RKO (cell line): ENCODE measurements at regions not wholly inside any gene's neighbourhood (a gene's known extent, or its start where the extent isn't known, plus 50 kb on each side); places are given as distances from the start of the nearest gene placed in this dataset.

Source experiments
- DNase-seq: peaks from one replicate; pipeline ENCODE4 v3.0.0-alpha.2; 2016; ENCODE audit warnings: low spot score

DNA sequence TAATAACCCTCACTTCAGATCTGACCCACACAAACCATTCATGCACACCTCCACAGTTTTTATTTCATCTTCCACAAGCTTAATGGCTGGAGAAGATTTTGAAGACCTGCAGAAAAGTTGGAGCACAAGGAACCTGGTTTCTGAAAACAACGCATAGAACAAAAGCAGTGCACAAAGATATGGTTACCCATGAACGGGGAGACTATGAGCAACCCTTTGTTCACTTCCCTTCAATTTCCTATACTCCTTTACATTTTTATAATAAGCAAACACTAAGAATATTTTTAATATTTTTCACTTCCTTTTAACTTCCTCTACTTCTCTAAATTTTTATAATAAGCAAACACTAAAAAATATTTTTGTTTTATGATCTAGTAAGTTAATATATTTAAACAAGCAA lies 103.5 kb upstream of the UBE2E2 start:
- DNase-seq = no peak

DNA sequence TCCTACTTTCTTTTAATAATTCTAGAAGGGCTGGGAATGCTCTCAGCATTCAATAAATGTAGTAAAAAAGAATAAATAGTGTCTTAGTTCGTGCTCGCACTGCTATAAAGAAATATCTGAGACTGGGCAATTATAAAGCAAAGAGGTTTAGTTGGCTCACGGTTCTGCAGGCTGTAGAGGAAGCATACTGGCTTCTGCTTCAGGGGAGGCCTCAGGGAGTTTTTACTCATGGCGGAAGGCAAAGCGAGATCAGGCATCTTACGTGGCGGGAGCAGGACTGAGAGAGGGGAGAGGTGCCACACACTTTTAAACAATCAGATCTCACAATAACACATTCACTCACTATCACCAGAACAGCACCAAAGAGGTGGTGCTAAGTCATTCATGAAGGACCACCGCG lies 103.0 kb upstream of the UBE2E2 start:
- no peak for DNase-seq

DNA sequence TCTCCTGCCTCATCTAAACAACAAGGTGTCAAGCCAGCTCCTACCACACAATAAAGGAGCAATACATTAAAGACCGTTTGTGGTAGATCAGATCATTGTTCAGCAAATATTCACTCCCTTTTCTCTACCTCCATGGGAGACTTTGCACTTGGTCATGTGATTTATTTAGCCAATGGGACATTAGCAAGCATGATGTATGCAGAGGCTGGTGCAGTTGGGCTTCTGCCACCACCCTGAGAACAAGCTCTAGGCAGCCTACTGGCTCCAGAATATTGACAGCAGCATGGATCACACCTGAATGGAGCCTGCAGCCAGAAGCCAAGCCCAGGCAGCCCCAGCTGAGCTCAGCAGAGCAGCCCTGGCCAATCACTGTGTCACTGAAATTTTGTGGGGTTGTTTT lies 99.4 kb upstream of the UBE2E2 start:
- no peak for DNase-seq

DNA sequence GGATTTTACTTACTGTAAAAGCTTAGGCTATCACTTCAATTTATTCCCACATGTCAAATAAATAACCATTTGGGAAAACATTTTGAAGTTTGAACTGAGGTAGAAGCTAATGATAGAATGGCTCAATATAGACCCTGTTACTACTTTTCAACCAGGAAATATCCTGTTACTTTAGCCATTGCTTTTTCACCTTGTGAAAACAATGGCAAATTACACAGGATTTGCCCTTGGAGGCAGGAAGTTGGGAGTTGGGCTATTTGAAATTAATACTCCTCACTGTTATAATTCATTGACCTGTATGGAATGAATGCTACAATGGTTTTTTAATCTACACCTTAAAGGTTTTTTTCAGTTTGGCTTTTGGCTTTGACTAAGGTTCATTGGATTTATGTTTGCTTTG lies 98.1 kb upstream of the UBE2E2 start:
- DNase-seq = no peak

DNA sequence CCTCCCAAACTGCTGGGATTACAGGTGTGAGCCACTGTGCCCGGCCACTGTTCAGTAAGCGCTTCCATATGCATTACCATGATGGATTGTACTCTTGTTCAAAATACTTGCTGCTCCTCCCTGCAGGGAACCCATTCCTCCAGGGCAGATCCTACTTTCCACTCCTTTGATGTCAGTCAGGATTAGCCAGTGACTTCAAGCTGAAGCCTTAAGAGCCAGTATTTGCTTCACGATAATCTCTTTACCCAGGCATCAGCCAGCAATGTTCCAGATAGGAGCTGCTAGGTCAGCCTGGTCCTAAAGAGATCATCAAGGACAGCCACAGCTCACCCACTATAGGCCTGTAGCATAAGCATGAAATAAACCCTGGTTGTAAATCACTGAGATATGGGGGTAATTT lies 96.5 kb upstream of the UBE2E2 start:
- no peak for DNase-seq

DNA sequence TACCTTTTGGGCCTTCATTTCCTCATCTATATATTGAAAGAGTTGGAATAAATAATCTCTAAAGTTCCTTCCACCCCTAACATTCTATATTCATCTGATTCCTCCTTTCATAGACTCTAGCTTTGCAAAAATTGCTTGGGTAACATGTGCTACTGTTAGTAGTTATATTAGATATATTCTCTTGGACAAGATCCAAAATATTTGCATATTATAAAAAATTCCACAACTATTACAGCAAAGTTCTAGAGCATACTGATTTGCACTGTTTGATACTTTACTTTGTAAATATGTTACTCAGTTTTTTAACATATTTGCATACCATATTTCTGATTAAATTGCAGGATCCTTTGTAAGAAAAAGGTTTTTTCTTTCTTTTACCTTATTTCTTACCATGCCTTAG lies 95.9 kb upstream of the UBE2E2 start:
- DNase-seq = no peak

DNA sequence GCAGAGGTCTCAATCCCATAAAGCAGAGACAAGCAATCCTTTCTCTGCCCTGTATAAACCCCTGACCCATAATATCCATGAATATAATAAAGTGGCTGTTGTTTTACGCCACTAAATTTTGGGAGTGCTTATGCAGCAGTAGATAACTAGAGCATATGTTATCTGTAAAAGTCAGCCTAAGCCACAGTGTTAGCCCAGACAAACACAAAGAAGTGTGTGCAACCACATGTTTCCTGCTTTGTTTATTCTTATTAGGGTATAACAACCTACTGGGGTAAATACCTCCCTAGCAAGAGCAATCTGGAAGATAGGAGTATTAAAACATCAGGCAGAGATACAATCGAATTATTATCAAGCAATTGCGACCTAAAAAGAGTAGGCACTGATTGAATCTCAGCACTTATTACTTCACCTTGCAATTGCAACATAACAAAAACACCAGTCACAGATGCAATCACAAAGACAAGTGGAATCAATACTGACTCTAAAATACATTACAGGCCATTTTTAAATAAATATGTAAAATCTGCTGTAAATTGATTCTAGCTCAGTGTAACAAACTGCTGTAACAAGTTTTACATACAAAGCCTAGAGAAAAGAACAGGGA lies 94.6 kb upstream of the UBE2E2 start:
- no peak for DNase-seq

DNA sequence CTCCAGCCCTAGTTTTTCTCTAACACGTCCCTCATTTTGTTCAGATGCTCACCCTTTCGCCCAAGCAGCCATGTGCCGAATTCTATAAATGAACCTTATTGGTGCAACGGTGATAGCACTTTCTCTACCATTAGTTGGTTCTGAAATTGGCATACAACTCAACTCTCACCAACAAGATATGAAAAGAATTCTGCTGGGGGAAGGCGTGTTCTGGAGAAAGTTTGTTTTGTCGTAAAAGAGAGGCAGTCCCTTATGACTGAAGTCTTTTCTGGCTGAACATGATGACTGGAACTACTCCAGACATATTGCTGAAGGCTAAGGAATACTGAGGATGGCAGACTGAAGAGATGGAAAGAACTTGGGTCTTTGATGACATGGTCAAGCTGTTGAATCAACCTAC lies 91.8 kb upstream of the UBE2E2 start:
- no peak for DNase-seq

DNA sequence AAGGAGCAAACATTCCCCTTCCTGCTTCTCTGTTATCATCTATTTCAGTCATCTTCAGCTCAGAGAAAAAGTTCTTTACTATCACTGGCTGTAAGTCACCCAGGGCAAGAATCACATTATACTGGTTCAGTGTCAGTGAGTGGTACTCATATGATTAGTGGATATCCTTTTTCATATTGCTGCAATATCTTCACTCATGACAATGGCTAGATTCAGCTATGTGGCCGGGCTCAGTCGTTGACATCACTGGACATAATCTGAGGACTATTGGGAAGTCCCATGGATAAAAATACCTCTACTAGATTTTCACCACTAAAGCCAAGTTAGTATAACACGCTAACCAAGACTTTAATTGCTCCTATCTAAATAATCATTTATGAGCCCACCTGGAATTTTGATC lies 91.3 kb upstream of the UBE2E2 start:
- no peak for DNase-seq

DNA sequence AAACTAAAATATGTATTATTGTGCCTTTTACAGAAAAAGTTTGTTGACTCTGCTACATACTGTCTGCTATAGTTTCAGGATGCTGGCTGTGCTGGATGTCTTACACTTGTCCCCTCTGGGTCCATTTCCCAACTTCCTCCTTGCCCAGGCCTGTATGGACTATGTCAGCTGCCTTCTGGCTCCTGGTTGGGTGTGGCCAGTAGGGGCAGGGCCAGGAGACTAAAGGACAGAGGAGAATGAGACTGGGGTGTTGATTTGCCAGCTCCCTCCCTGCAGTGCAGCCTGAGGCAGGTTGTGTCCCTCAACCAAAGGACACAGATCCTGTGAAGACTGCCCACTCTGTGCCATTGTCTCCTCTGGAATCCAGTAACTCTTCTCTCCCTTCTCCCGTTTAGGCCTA lies 90.6 kb upstream of the UBE2E2 start:
- no peak for DNase-seq

DNA sequence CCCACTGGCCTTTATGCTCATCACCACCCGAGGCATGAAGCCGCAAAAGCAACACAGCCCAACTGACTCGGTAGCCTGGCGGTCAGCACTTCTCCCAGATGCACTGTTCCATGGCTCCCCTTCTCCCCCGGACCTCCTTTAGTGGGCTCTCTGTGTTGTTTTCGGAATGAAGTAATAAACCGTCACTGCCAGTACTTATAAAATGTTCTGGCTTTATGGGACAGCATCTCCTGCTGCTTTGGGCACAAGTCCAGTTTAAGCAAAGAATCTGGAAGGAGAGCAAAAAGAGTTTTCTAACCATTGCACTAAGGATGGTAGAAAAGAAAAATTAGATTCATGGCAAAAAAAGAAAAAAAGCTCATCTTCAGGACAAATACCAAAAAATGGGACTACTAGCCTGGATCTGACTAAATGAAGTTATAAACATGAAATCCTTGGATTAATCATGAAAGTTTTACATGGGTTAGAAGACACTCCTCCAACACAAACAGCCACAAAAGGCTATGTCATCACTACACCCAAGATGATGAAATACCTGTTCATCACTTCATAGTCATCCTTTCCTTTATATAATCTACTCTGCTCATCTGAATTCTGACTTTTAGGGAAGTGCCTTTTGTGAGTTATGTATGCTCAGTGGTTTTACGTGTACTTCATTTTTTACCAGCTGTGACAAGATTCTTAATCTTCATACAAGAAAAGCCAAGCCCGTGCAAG lies 89.5 kb upstream of the UBE2E2 start:
- DNase-seq = peak; percentile 23

DNA sequence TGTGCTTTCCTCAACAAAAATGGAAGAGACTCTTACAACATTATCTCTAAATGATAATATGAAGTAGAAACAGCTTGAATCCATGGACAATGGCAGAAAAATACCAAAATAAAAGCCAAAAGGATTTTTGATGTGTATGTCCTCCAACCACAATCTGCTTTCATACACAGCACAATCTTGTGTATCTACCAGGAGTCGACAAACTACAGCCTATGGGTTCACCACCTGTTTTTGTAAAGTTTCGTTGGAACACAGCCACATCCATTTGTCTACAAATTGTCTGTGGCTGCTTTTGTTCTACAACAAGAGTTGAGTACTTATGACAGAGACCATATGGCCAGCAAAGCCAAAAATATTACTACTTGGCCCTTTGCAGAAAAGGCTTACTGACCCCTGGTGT lies 88.7 kb upstream of the UBE2E2 start:
- DNase-seq = no peak

DNA sequence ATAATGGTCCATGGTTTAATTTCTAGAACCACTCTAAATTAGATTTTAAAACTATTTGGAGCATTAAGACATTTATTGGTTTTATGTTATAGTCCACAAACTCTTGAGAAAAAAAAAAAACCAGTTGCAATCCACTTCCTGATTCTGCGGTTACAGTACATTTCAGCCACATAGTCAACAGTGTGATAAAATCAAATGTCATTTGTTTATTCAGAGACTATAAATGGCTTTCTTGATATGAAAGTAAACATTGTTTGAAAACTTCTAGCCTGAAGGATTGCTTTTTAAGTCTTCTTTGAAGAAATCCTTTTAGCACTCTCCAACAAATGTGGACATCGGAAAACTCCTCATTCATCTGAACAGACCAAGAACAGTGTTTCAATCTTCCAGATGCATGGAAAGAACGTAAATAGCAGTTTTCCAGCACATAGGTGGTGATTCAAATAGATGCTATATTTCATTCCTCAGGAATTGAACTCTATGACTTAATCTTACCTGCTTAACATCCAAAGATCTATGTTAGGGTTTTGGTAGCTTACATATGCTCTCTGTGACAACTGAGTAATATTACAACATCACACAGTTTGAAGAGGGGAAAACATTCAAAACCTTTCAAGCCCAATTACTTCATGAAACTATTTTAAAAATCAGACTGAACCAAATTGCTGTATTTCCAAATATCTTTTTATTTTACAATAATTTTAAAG lies 87.8 kb upstream of the UBE2E2 start:
- DNase-seq = no peak

DNA sequence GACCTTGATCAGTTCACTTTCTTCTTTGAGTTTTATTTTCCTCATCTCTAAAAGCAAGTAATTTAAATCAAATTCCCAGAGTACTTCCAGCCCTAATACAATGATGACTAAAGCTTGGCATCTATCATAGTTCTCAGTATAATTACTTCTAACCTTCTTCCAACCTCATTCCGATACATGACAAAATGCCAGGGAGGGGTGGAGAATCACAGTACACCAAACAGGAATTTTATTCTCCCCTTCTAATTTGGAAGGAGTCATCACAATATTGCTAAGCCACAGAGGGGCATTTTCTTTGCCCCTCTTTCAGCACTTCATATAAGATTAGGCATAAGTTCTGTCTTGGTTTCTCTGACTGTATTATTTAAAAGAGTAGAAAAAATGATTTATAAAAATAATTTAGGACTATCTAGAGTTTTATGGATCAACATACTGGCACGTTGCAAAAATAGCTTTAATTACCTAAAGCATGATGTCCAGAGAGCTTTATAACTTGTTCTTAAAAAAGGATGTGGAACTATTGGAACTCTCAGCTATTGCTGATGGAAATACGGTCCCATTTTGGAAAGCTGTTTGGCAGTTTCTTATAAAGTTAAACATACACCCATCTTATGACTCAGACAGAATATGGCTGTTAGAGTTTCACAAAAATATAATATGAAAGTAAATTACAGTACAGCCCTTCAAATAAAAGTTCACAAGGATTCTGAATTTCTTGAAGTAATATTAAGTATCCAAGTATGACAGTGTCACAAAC lies 86.9 kb upstream of the UBE2E2 start:
- DNase-seq = no peak

DNA sequence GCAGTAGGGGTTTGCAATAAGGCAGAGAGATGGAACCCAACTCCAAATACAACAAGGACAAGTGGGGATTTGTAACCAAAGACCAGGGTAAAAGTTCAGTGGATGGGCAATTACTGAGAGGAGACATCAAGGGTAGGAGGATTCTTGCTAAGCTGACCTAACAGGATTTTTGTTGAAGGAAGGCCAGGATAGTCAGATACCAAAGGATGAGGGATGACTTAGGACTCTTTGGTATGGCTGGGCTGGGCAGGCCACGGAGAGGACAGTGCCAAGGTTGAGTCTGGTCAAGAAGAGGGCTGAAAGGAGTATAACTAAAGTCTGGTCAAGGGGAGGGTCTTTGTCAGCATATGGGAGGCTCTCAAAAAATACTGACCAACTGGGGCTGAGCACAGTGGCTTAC lies 85.3 kb upstream of the UBE2E2 start:
- no peak for DNase-seq

DNA sequence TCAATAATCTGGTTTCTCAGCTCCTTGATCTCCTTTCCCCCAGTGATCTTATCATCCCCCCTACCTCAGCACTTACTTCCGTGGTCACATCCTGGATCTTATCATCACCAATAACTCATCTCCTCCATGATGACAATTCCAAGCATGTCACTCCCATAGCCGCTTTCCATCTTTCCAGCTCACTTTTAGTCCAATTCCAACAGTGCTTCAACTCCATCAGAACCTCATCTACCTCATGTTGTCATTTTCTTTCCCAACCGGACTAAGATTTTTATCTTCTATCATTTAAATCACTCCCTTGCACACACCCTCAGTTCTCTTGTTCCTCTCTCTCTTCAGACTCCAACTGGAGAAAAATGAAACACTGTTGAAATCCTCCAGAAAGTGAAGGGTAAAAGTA lies 75.9 kb upstream of the UBE2E2 start:
- DNase-seq = no peak

DNA sequence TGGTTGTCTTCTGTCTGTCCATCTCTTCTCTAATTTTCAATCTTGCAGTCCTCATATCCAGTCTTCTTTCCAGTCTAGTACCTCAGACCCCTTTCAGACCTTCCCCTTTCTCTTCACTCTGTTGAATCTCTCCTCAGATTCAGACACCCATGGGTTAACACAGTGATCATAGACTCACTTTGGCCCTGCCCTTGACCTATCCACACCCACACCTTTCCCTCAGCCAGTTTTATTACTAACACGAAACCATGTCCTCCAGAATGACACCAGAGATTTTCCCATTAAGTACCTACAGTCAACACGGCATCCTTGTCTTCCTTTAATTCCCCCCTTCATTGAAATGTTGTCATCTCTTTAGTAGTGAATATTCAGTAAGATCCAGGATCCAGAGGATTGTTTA lies 74.5 kb upstream of the UBE2E2 start:
- DNase-seq = no peak

DNA sequence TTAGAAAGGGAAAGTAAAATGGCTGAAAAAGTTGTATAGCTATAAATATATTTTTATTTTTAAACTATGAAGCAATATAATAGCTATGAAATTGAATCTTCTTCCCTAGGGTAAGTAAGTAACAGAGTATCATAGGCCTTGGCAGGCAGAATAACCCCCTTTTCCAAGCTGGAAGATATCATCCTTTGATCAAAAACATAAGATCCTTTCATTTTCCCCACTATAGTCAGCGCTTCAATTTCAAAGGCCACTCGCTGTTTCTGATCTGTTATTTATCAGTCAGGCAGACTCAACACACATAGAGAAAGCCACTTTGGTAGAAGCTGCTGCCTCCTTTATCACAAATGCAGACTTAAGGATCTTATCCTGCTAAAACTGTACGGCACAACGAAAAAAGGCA lies 74.0 kb upstream of the UBE2E2 start:
- no peak for DNase-seq

DNA sequence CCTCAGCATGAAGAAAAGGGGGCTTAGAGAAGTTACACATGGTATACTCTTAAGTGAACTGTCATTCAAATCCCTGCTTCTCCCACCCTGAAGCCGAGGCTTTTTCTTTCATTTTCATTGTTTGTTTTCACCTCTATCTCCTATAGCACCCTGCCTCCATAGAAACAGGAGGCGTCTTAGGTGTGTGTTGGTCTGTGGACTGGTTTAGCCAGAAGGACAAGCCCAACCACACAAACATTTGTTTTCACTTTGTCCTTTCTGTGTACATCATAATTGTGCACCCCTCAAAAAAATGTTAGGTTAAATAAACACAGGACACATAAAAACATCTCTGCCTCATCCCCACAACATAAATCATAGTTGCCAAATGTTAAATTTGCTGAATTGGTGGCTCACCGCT lies 73.3 kb upstream of the UBE2E2 start:
- DNase-seq = no peak

DNA sequence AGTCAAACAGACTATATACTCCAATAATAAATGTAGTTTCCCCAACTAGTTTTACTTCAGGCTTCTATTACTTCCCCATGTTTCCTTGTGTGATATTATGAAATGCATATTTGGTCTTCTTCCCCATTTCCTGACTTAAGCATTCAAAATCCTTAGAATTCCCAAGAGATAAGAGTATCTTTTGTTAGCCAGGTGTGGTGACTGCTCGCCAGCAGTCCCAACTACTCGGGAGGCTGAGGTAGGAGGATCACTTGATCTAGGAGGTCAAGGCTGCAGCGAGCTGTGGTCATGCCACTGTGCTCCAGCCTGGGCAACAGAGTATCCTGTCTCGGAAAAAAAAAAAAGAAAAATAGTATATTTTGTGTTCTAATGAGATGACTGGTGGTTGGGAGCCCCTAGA lies 72.7 kb upstream of the UBE2E2 start:
- no peak for DNase-seq

DNA sequence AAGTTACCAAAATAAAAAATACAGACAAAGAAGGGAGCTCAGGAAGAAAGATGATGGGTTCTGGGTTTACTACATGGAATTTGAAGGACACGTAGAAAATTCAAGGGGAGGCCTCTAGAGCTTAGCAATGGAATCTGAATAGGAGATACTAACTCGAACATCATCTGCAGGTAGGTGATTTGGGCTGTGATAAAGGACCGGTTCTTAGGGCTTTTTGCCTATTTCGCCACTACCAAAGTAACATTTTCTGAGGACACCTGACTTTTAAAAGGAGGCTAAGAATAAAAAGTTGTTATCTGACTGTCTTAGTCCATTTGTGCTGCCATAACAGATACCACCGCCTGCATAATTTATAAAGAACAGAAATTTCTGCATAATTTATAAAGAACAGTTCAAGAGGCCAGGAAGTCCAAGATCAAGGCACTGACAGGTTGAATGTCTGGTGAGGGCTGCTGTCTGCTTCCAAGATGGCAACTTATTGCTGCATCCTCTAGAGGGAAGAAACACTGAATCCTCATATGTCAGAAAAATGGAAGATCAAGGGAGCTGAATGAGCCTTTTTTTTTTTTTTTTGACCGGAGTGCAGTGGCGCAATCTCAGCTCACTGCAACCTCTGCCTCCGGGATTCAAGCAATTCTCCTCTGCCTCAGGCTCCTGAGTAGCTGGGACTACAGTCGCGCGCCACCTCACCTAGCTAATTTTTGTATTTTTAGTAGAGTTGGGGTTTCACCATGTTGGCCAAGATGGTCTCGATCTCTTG lies 67.9 kb upstream of the UBE2E2 start:
- DNase-seq = no peak

DNA sequence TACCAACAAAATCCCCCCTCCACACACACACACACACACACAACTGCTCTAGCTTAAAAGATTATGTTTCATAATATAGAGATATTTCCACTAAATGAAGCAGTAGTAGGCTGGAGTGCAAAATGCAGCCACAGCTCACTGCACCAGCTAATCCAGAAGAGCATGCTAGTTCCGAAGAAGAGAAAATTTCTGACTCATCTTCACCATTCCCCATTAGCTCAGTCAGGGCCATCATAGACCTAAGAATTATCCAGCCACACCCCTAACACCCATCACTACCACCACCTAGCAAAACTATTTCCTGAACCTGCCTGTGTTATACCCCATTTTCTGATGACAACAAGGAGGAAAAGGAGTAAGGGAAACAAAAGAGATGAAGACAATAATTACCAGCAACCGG lies 67.1 kb upstream of the UBE2E2 start:
- no peak for DNase-seq
